ENCODE measurements at regions not wholly inside any gene's neighbourhood (a gene's known extent, or its start where the extent isn't known, plus 50 kb on each side); places are given as distances from the start of the nearest gene placed in this dataset.

DNA sequence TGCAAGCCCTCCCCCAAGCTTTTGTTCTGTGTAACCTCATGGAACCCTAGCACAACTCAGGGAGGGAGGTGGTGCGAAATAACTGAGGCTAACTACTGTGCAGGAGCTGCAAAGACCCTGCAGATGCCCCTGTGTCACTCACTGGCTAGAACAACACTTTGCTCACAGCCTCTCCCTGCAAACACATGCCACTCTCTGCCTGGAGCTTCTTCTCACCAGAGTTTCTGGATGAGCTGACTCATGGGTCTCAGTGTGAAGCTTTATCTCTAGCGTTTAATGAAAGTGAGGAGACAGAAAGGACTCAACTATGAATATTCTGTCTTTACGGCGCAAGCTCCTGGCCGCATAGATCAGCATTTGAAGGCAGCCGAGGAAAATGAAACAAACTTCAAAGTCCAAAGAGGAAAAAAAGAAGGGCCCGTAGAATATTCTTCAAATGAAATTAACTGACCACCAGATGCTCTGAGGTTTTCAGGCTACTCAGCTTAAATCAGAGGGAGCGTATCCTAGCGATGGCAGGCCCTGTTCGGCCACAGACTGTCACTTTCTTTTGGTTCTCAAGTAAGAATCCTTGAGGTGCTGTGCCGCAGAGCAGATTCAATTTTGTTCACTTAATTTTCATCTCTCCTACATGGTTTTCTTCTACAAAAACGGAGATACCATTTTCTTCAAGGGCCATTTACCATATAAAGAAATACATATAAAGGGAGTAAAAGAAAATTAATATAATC is 77.7 kb upstream of the TAS2R1 start:
- TF ChIP-seq, protein P1, sequence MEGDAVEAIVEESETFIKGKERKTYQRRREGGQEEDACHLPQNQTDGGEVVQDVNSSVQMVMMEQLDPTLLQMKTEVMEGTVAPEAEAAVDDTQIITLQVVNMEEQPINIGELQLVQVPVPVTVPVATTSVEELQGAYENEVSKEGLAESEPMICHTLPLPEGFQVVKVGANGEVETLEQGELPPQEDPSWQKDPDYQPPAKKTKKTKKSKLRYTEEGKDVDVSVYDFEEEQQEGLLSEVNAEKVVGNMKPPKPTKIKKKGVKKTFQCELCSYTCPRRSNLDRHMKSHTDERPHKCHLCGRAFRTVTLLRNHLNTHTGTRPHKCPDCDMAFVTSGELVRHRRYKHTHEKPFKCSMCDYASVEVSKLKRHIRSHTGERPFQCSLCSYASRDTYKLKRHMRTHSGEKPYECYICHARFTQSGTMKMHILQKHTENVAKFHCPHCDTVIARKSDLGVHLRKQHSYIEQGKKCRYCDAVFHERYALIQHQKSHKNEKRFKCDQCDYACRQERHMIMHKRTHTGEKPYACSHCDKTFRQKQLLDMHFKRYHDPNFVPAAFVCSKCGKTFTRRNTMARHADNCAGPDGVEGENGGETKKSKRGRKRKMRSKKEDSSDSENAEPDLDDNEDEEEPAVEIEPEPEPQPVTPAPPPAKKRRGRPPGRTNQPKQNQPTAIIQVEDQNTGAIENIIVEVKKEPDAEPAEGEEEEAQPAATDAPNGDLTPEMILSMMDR (IDR thresholded peaks at IDR 0.05), result no peak
- TF ChIP-seq EZH2 (IDR thresholded peaks at IDR 0.05), result no peak
- no peak for TF ChIP-seq EZH2phosphoT487 (IDR thresholded peaks at IDR 0.05)

All from neural progenitor cell (in vitro differentiated cells).